Stomach smooth muscle (tissue), 2 donors: ENCODE measurements at regions not wholly inside any gene's neighbourhood (a gene's known extent, or its start where the extent isn't known, plus 50 kb on each side); places are given as distances from the start of the nearest gene placed in this dataset.

Experiments
- H3K27ac ChIP-seq: one replicate; pipeline ENCODE4 v1.7.0; 2013; ENCODE audit warnings: mild to moderate bottlenecking, low read length, inconsistent platforms
- H3K27me3 ChIP-seq, 2 donors: one replicate each; pipeline ENCODE4 v1.7.0; 2013; ENCODE audit warnings: low read length in 2 of 2; ENCODE audit not compliant: insufficient read depth in 2 of 2, control insufficient read depth in 1 of 2
- H3K36me3 ChIP-seq, 2 donors: one replicate each; pipeline ENCODE4 v1.7.0; 2013; ENCODE audit warnings: low read length in 2 of 2; ENCODE audit not compliant: control insufficient read depth in 2 of 2, insufficient read depth in 2 of 2
- H3K4me1 ChIP-seq: one replicate; pipeline ENCODE4 v1.7.0; 2013; ENCODE audit warnings: low read length; ENCODE audit not compliant: control insufficient read depth, insufficient read depth
- H3K4me3 ChIP-seq, 2 donors: one replicate each; pipeline ENCODE4 v1.7.0; 2013; ENCODE audit warnings: low read length in 2 of 2
- H3K9ac ChIP-seq, 2 donors: one replicate each; pipeline ENCODE4 v1.7.0; 2013; ENCODE audit warnings: low read length in 2 of 2, mild to moderate bottlenecking in 1 of 2
- H3K9me3 ChIP-seq, 2 donors: one replicate each; pipeline ENCODE4 v1.7.0; 2013; ENCODE audit warnings: low read length in 2 of 2; ENCODE audit not compliant: control insufficient read depth in 2 of 2
- donor health status: healthy.
- donor health status: Pancreatic carcinoma.

DNA sequence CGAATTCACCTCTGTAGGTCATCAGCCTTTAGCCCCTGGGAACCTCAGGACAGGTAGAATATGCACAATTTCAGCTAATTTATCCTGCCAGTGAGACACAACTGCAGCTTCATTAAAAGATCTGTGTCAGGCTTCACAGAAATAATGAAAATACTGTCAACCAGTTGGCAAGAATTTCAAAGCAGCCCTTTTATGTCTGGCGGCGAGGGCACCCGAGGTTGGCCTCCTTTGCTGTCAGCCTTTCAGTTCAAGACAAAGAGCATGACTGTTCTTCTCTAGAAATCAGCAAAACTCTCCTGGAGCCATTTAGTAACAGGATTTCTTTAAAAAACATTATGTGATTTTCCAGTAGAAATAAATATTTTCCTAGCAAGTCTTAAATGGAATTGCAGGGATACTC lies 75.9 kb downstream of the BBS10 start:
- no peak overlapping the region for H3K27ac ChIP-seq
- peaks cover 0 to under 1% of the 10 kb centered on the region in 2 donors for H3K9me3 ChIP-seq
- no peaks in the 10 kb centered on the region for H3K36me3 ChIP-seq
- H3K27me3 ChIP-seq = no peaks in the 10 kb centered on the region
- H3K4me1 ChIP-seq = no peaks in the 10 kb centered on the region
- H3K9ac ChIP-seq = no peak overlapping the region
- no peak overlapping the region for H3K4me3 ChIP-seq

DNA sequence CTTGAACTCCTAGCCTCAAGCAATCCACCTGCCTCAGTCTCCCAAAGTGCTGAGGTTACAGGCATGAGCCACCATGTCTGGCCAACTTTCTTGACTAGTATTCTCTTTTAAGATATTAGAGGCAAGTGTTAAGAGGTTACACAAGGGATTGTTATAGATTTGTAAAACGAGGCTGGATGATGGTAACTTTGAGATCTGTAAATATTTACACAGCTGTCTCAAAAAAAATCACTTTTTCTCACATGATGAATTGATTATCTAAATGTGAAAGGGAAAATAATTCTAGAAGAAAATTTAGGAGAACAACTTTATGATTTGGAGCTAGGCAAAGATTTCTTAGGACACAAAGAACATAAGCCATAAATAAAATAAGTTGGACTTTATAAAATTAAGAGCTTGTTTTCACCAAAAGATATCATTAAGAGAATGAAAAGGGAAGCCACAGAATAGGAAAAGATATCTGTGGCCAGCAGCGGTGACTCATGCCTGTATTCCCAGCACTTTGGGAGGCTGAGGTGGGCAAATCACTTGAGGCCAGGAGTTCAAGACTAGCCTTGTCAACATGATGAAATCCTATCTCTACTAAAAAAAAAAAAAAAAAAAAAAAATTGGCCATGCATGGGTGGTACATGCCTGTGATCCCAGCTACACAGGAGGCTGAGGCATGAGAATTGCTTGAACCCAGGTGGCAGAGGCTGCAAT lies 77.4 kb downstream of the BBS10 start:
- Histone ChIP-seq H3K36me3 (no peaks in the 10 kb centered on the region), H3K9me3 (peaks cover 0 to 3% of the 10 kb centered on the region in 2 donors), H3K27me3 (no peaks in the 10 kb centered on the region), H3K27ac (no peak overlapping the region), H3K4me3 (no peak overlapping the region), H3K4me1 (no peaks in the 10 kb centered on the region), H3K9ac (no peak overlapping the region)

DNA sequence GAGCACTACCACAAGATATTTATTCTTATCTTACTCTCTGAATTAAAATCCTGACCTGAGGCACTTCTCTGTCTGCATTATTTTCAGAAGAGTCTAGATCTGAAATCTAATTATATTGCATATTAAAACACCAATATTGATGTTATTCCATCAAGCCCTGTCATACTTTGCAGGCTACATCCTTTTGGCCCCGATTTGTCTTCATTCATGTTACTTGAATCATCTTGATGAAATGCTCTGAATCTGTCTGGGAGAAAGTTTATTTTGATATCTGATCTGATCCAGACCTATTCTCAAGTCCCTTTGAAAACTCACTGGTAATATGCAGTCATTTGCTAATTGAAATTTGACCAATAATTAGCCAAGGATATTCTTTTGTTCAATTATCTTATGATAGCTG lies 79.9 kb downstream of the BBS10 start:
- H3K36me3 ChIP-seq = no peaks in the 10 kb centered on the region
- no peaks in the 10 kb centered on the region for H3K4me1 ChIP-seq
- H3K9ac ChIP-seq = no peak overlapping the region
- no peak overlapping the region for H3K27ac ChIP-seq
- no peaks in the 10 kb centered on the region for H3K27me3 ChIP-seq
- H3K4me3 ChIP-seq = no peak overlapping the region
- peaks cover 0 to 3% of the 10 kb centered on the region in 2 donors for H3K9me3 ChIP-seq

DNA sequence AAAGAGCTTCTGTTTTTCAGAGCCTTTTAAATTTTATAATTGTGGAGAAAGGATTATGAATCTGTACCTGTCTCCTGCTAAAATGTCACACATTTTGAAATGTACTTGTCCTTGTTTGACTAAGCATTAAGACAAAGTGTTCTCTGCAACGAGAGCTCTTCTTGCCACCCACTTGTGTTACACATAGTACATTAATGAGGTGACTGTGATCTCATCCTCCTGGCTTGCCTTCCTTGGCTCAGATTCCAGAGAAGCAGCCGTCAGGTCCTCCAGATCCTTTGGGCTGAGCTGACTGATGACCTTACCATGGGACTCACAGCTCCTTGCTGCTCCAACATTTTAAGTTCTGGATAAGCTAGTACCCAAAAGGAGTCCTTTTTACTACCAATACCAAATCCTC lies 81.4 kb downstream of the BBS10 start:
- no peak overlapping the region for H3K4me3 ChIP-seq
- no peaks in the 10 kb centered on the region for H3K4me1 ChIP-seq
- no peak overlapping the region for H3K27ac ChIP-seq
- H3K27me3 ChIP-seq = no peaks in the 10 kb centered on the region
- H3K9ac ChIP-seq = no peak overlapping the region
- H3K9me3 ChIP-seq = peaks cover 0 to 7% of the 10 kb centered on the region in 2 donors
- no peaks in the 10 kb centered on the region for H3K36me3 ChIP-seq

DNA sequence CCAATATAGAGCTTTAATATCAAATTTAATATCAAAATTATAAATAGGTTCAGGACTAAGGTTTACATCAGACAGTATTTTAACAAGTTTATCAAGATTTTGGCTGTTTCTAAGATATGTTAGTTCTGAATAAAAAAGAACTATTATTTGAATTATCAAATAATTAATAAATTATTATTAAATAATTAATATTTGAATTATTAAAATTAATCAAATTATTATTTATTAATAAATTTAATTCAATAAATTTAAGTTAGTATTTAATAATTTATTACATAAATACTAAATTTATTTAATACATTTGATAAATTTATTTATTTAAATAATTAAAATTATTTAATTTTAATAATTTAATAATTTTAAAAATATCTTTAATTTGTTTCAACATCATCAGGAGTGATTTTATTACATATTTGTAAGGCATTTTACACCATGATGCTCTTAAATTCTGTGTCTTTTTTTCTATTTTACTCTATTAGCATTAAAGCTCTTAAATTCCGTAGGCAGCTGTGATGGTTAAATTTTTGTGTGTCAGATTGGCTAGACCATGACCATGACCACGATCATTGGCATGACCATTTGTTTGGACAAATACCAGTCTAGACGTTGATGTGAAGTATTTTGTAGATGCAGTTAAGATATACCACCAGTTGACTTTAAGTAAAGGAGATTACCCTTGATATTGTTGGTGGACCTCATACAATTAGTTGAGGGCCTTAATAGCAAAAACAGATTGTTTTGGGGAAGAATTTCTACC lies 82.6 kb downstream of the BBS10 start:
- Histone ChIP-seq H3K4me3 (no peak overlapping the region), H3K9ac (no peak overlapping the region), H3K9me3 (peaks cover 3 to 7% of the 10 kb centered on the region in 2 donors), H3K27me3 (no peaks in the 10 kb centered on the region), H3K27ac (no peak overlapping the region), H3K36me3 (no peaks in the 10 kb centered on the region), H3K4me1 (no peaks in the 10 kb centered on the region)

DNA sequence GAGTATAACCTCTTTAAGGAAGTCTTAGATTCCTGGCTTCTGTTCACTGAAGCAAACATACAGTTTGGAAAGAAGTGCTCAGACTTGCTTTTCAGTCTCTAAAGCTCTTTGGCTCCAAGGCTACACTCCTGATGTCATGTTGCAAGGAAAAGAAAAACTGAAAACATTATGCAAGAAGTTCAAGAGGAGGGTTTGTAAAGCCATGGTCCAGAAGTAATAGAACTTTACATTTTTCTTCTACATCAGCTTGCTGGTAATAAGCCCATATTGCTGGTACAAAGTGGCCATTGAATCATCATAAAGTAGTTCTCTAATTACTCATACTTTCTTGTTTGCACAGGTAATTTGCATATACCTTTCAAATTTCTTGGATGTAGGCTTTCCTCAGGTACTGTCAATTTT lies 83.6 kb downstream of the BBS10 start:
- H3K4me3 ChIP-seq = no peak overlapping the region
- no peaks in the 10 kb centered on the region for H3K4me1 ChIP-seq
- H3K27me3 ChIP-seq = no peaks in the 10 kb centered on the region
- no peaks in the 10 kb centered on the region for H3K36me3 ChIP-seq
- no peak overlapping the region for H3K27ac ChIP-seq
- H3K9ac ChIP-seq = no peak overlapping the region
- H3K9me3 ChIP-seq = peaks cover 3 to 7% of the 10 kb centered on the region in 2 donors

DNA sequence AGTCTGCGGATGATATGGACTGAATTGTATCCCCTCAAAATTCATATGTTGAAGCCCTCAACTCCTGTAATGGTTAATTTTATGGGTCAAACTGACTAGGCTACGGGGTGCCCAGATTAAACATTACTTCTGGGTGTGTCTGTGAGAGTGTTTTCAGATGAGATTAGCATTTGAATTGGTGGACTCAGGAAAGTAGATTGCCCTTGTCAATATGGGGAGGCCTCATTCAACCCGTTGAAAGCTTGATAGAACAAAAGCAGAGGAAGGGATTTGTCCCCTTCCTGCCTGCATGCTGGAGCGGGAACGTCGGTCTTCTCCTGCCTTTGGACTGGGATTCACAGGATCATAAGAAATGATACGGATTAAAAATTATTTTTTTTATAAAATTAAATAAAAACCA lies 84.5 kb downstream of the BBS10 start:
- H3K36me3 ChIP-seq = no peaks in the 10 kb centered on the region
- H3K4me1 ChIP-seq = no peaks in the 10 kb centered on the region

DNA sequence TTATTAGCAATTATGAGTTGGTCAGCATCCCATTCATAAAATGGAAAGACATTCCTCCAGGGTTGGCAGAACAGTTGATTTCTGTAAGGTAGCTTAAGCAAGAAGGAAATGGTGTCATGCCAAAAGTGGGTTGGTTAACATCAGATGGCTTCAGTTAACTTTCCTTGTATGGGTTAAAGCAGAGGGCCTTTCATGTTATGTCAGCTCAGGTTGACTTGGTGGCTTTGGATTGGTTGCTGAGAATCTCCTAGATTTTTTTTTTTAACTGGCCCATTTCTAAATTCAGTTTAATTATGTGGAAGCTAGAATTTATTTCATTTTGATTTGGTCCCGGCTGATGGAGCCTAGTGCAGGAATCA lies 87.8 kb downstream of the BBS10 start:
- H3K4me1 ChIP-seq = no peaks in the 10 kb centered on the region
- H3K4me3 ChIP-seq = no peak overlapping the region
- H3K27me3 ChIP-seq = no peaks in the 10 kb centered on the region
- no peak overlapping the region for H3K9ac ChIP-seq
- H3K36me3 ChIP-seq = no peaks in the 10 kb centered on the region
- peaks cover 3 to 4% of the 10 kb centered on the region in 2 donors for H3K9me3 ChIP-seq
- H3K27ac ChIP-seq = no peak overlapping the region

More for the DNA sequence above, 84.5 kb downstream of the BBS10 start:
- H3K27ac ChIP-seq = no peak overlapping the region
- H3K4me3 ChIP-seq = no peak overlapping the region
- no peak overlapping the region for H3K9ac ChIP-seq
- no peaks in the 10 kb centered on the region for H3K27me3 ChIP-seq
- H3K9me3 ChIP-seq = peaks cover 3 to 7% of the 10 kb centered on the region in 2 donors

DNA sequence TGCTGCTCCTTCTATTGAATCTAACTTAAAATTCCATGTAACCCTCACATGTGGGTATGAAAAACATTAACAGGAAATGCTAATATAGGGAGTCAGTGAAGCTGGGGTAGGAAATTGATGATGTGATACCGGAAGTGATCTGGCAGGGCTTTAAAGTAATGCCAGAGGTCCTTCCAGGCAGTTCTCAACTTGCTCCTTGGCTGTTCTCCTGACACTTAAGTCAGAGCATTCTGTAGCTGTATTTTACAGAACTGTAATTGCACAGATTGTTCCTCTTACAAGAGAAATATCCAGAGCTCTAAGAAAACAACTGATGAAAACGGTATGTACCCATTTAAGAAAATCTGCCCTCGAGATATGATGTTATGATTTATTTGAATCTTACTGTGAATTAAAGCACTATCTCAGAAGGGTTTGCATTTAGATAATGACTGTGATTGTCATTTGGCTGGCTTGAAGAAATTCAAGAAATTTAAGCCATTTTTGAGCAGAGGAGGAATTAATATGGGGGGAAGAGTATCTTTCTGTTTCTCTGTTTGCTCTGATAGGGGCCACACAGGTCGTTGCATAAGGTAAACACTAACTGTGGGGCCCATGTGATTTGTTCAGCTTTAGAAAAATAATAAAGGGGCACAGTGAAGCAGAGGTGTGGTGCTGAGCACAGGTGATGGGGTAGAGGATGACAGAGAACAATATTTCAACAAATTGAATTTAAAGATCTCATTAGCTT lies 88.4 kb downstream of the BBS10 start:
- H3K27ac ChIP-seq = no peak overlapping the region
- H3K4me1 ChIP-seq = no peaks in the 10 kb centered on the region
- no peaks in the 10 kb centered on the region for H3K27me3 ChIP-seq
- no peak overlapping the region for H3K9ac ChIP-seq
- H3K36me3 ChIP-seq = no peaks in the 10 kb centered on the region
- peaks cover 3 to 4% of the 10 kb centered on the region in 2 donors for H3K9me3 ChIP-seq
- no peak overlapping the region for H3K4me3 ChIP-seq

DNA sequence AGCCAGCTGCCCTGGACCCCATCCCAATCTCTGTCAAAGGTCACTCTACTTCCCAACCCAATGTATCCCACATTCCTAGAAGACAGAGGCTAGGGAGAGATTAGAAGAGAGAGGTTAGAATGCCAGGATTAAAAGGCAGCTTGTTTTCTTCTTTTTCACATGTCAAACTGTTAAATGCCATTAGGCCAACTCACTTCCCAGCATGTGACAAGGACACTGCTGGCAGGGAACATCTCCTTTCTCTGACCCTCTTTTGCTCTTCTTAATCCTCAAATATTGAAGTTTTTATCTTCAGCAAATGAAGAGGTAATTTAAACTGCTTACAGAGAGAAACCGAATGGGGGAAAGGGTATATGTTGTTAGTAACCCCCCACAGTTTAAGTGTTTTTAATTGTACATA lies 89.1 kb downstream of the BBS10 start:
- Histone ChIP-seq H3K4me1 (no peaks in the 10 kb centered on the region), H3K4me3 (no peak overlapping the region), H3K27me3 (no peaks in the 10 kb centered on the region), H3K27ac (no peak overlapping the region), H3K36me3 (no peaks in the 10 kb centered on the region), H3K9me3 (peaks cover 3 to 4% of the 10 kb centered on the region in 2 donors), H3K9ac (no peak overlapping the region)
